Epithelial cell of esophagus (primary cell): ENCODE measurements at regions not wholly inside any gene's neighbourhood (a gene's known extent, or its start where the extent isn't known, plus 50 kb on each side); places are given as distances from the start of the nearest gene placed in this dataset.
"Not testable (repeated sequence)": the region's sequence is repeated elsewhere in the genome, so short reads cannot be mapped to it uniquely, and the experiment has no call there.

Experiments
- DNase-seq: peaks from one replicate; pipeline ENCODE4 v3.0.0; 2010; ENCODE audit warnings: low read depth
- H3K4me3 ChIP-seq: 2 replicates; pipeline ENCODE4 v1.5.1; 2011; ENCODE audit warnings: mild to moderate bottlenecking, low read length, control low read depth
- CTCF ChIP-seq: IDR thresholded peaks from 2 replicates; pipeline ENCODE4 v1.5.1; 2011; ENCODE audit warnings: low read depth, mild to moderate bottlenecking, low read length, control low read depth, inconsistent platforms; ENCODE audit not compliant: insufficient read depth; ENCODE audit errors: missing control alignments

DNA sequence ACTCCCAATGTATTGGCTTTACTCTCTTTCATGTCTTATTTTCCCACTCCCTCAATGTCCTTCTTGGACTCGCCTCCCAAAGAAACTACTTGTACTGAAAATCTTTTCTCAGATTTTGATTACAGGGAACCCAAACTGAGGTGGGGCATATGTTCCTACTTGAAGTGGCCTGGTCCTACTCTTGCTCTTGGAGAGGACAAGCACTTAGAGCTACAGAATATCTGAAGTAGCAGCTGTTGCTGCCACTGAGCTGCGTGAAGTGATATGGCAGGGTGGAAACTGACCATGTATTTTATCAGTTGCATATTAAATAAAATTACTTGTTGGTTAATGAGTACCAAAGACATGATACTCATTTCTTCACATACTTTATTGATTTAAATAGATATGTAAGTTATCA, 129.5 kb downstream of the TSEN15 start:
- no peak for DNase-seq
- TF ChIP-seq CTCF, result no peak

DNA sequence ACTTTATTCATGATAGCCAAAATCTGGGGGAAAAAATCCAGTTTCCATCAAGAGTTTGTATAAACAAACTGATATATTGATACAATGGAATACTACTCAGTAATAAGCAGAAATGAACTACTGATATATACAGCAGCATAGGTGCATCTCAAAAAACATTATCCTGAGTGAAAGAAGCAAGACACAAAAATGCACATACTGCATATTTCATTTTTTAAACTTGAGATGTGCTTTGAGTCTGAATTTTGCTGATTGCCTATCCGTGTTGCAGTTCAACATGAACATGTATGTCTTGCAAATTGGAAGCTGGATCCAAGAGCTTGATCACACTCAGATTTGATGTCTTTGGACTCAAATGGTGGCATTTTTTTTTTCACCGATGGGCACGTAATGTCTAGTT, 132.4 kb downstream of the TSEN15 start:
- no peak for TF ChIP-seq CTCF
- no peak overlapping the region for H3K4me3 ChIP-seq
- no peak for DNase-seq

More for the DNA sequence above, 129.5 kb downstream of the TSEN15 start:
- H3K4me3 ChIP-seq, result no peak overlapping the region

GRCh38 chr1:184184614-184185013, 133.1 kb downstream of the TSEN15 start:
- DNase-seq, H3K4me3 ChIP-seq: not testable (repeated sequence)

DNA sequence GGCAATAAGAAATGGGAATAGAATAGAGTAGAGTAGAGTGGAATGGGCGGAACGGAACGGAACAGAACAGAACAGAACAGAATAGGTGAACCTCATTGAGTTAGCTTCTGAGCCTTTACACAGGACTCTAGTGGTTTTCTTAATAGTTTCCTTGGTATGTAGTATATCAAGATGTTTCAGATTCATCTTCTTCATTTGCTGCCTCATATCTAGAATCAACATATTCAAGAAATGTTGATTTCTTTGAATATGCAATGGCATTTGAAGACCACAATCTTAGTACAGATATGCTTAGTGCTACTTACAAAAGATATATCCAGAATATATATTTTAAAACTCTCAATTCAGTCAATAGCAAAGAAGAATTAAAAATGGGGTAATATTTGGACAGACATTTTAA, 133.8 kb downstream of the TSEN15 start:
- DNase-seq, result no peak
- no peak for TF ChIP-seq CTCF
- no peak overlapping the region for H3K4me3 ChIP-seq

GRCh38 chr1:184186167-184186566, 134.6 kb downstream of the TSEN15 start:
- H3K4me3 ChIP-seq, result no peak overlapping the region
- no peak for TF ChIP-seq CTCF
- DNase-seq, result no peak

GRCh38 chr1:184187097-184187496, 135.6 kb downstream of the TSEN15 start:
- no peak for TF ChIP-seq CTCF
- DNase-seq, result no peak
- no peak overlapping the region for H3K4me3 ChIP-seq

DNA sequence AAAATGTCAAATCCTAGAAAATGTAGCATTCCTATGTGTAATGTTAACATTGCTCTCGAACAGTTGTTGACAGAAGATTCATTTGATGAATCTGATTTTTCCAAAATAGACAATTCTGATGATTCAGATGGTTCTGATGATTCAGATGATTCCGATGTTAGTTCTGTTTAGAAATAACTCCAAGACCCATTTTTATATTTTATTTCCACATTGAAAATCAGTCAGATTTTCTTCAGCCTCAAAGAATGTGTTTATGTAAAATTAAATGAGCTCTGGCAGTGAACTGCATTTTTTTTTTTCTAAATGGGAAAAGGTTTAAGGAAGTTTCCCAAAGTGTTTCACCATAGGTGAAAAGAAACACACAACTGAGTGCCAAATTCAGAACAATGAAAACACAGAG, 136.5 kb downstream of the TSEN15 start:
- no peak for DNase-seq
- TF ChIP-seq CTCF, result no peak
- H3K4me3 ChIP-seq, result no peak overlapping the region

DNA sequence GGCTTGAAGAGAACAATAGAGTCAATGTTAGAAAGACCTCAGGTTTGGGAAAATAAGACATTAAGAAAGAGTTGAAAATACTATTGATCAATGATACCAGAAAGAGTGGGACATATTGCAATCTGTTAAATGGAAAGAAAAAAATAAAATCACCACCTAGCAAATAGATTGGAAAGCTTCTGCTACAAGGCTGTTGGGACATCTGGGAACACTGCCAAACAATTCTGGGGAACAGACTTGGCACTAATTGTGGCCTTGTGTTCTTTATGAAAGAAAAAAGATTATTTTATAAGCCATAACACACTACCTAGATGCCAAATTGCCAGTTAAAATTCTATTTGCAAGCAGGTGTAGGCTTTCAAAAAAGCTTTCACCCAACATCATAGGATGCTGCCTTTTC, 137.8 kb downstream of the TSEN15 start:
- no peak for DNase-seq
- no peak overlapping the region for H3K4me3 ChIP-seq
- no peak for TF ChIP-seq CTCF
